ENCODE measurements at regions not wholly inside any gene's neighbourhood (a gene's known extent, or its start where the extent isn't known, plus 50 kb on each side); places are given as distances from the start of the nearest gene placed in this dataset.
A peak's percentile ranks its signal among the peaks of the same experiment; 100 is the strongest.
"Not testable (repeated sequence)": the region's sequence is repeated elsewhere in the genome, so short reads cannot be mapped to it uniquely, and the experiment has no call there.

DNA sequence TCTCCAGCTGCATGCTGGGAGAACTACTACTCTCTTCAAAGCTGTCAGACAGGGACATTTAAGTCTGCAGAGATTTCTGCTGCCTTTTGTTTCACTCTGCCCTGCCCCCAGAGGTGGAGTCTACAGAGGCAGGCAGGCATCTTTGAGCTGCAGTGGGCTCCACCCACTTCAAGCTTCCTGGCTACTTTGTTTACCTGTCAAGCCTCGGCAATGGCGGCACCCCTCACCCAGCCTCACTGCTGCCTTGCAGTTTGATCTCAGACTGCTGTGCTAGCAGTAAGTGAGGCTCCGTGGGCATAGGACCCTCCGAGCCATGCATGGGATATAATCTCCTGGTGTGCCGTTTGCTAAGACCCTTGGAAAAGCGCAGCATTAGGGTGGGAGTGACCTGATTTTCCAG, 61.7 kb downstream of the DMRTA1 start:
- DNase-seq (ENCODE audit: extremely low read depth, low read depth): not testable (repeated sequence)

DNA sequence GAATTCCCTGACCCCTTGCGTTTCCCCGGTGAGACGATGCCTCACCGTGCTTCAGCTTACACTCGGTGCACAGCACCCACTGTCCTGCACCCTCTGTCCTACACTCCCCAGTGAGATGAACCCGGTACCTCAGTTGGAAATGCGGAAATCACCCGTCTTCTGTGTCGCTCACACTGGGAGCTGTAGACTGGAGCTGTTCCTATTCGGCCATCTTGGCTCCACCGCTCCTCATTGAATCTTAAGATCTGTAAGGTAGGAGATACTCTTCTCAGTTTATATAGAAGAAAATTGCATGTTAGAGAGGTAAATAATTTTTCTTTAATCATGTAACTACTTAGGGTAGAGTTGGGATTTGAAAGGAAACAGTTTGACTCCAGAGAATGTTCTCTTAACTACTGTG, 62.2 kb downstream of the DMRTA1 start:
- no peak for DNase-seq (ENCODE audit: extremely low read depth, low read depth)
- TF ChIP-seq, protein P1, sequence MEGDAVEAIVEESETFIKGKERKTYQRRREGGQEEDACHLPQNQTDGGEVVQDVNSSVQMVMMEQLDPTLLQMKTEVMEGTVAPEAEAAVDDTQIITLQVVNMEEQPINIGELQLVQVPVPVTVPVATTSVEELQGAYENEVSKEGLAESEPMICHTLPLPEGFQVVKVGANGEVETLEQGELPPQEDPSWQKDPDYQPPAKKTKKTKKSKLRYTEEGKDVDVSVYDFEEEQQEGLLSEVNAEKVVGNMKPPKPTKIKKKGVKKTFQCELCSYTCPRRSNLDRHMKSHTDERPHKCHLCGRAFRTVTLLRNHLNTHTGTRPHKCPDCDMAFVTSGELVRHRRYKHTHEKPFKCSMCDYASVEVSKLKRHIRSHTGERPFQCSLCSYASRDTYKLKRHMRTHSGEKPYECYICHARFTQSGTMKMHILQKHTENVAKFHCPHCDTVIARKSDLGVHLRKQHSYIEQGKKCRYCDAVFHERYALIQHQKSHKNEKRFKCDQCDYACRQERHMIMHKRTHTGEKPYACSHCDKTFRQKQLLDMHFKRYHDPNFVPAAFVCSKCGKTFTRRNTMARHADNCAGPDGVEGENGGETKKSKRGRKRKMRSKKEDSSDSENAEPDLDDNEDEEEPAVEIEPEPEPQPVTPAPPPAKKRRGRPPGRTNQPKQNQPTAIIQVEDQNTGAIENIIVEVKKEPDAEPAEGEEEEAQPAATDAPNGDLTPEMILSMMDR (IDR thresholded peaks at IDR 0.05; ENCODE audit: low read depth, low read length): no peak

DNA sequence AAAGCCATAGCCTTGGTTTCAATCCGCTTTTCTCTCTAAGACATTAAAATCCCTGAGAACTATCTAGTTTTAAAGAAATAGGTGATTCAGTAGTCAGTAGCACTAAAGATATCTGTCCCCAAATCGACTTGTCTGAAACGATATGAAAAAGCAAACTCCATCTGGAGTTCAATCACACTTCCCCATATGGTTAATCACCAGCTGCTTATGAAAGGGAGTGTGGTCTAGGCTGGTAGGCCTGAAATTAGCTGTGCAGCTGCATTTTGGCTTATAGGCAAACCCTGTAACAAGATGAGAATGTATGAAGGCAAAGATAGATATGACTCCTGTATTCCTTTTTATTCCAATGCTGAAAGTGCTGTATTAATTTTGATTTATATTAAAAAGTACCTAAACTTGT, 65.9 kb downstream of the DMRTA1 start:
- no peak for DNase-seq (ENCODE audit: extremely low read depth, low read depth)
- TF ChIP-seq, protein P1 (IDR thresholded peaks at IDR 0.05; ENCODE audit: low read depth, low read length): no peak

DNA sequence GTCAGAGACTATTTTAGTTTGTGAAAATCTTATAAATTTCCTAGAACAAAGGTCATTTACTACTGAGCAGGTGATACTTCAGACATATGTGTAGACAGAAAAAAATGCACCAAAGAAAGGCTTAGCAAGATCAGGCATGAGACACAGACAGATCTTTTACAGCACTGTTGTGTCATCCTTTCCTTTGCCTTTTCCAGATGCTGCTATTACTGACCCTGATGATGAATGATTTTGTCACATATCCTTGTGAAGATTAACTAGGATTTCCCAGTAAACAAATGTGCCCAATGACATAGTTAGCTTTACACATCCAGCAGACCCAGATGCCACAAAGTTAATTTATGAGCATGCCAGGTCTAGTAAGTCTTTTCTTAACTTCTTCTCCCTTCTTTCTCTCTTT, 68.2 kb downstream of the DMRTA1 start:
- DNase-seq (ENCODE audit: extremely low read depth, low read depth): no peak
- TF ChIP-seq, protein P1 (IDR thresholded peaks at IDR 0.05; ENCODE audit: low read depth, low read length): no peak

DNA sequence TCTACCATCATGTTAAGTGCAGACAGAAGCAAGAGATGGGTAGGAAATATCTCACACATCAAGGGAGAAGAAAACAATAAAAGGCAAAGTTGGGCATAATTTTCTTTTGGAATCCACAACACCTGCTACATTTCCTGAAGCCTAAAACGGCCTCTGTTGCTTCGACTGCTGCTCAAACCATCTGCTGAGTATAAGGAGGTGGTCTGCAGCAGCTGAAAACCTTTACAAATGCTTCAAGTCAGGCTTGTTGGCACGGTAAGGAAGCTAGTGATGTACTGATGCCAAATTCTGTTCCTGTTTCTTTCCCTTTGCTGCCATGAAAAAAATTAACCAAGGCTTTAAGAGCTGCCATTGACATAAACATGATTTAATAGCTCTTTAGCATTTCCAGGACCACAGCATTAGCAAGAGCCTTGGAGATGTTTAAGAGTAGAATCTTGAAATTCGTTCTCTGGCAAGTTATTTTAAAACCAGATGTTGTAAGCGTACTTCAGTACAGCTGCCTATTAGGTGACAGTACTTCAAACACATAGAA, 75.6 kb downstream of the DMRTA1 start:
- TF ChIP-seq, protein P1 (IDR thresholded peaks at IDR 0.05; ENCODE audit: low read depth, low read length): no peak
- no peak for DNase-seq (ENCODE audit: extremely low read depth, low read depth)

DNA sequence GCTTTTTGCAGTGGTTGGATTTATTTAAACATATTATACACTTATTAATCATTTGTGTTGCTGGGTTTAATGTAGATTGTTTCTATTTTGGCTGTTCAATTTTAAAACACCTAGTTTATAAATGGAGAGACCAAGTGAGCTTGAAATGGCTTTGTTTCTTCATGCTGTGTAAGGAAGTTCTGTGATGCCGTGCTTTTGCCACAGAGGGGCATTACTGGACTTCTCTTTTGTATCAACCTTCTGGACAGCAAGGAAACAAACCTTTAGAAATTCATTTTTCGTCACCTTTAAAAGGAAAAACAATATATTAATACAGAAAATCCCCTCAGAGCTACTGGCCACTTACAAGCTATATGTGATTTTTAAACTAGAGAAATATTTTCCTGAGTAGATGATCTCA, 81.9 kb downstream of the DMRTA1 start:
- TF ChIP-seq, protein P1 (IDR thresholded peaks at IDR 0.05; ENCODE audit: low read depth, low read length): peak; percentile 63
- peak; percentile 3 for DNase-seq (ENCODE audit: extremely low read depth, low read depth)

DNA sequence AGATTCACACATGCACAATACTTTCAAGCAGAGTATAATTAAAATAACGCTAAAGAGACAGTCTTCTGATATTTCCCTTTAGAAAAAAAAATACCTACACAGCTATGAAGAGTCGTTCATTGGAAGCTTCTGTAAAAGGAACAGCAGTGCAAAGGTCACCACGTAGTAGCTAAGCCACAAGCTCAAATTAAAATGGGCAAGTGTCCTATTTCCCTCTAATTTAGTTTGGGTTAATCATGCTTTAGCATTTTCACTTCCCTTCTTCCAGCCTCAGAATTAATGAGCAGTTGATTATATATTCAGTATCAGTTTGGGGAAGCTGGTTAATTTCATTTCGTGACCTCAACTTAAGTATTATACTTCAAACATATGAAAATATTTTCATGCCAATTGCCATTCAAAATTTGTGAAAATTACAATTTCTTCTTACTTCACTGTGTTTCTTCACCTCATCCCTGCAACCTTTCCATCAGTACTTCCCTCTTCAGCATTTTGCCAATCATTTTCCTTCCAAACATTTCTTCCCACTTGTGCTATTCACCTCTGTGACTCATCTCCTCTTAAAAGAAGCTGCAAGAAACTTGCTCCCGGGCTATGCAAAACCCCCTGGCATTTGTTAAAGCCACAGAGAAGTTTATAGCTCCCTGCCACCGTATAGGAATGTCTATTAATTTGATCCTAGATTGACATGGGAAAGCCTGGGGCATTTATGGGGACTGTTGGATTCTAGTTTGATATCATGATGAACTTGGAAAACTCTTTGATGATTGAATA, 83.0 kb downstream of the DMRTA1 start:
- no peak for DNase-seq (ENCODE audit: extremely low read depth, low read depth)
- TF ChIP-seq, protein P1 (IDR thresholded peaks at IDR 0.05; ENCODE audit: low read depth, low read length): no peak

DNA sequence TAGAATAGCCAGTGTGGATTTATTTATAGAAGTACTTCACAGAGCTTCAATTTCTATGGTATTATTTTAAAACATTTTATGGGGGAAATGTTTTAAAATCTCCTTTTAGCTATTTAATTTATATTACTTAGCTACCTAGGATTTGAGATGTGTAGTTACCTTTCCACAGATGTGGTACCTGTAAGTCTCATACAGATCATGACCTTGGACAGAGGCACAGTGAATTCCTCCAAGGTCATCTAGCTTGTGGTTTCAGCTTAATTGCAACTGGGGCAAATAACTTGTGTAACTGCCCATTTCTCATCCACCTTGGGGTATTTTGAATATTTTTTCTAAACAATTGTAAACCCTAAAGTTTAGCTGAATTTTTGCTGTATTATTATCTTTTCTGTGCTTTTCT, 89.2 kb downstream of the DMRTA1 start:
- TF ChIP-seq, protein P1 (IDR thresholded peaks at IDR 0.05; ENCODE audit: low read depth, low read length): no peak
- DNase-seq (ENCODE audit: extremely low read depth, low read depth): no peak
